ENCODE measurements at regions not wholly inside any gene's neighbourhood (a gene's known extent, or its start where the extent isn't known, plus 50 kb on each side); places are given as distances from the start of the nearest gene placed in this dataset.

- Histone ChIP-seq H3K9ac (ENCODE audit: low read length) (no peak overlapping the region), H3K4me3 (ENCODE audit: low read length) (no peak overlapping the region), H3K4me1 (ENCODE audit: low read length) (no peaks in the 10 kb centered on the region), H3F3A (ENCODE audit: insufficient read depth, low read length) (no peaks in the 10 kb centered on the region), H3K9me3 (replicated peaks; ENCODE audit: insufficient read depth, low read length) (no peaks in the 10 kb centered on the region), H3K9me2 (replicated peaks; ENCODE audit: insufficient read depth, low read length) (no peaks in the 10 kb centered on the region), H3K27ac (ENCODE audit: low read length) (no peak overlapping the region), H3K79me2 (ENCODE audit: low read length) (no peaks in the 10 kb centered on the region), H3K27me3 (replicated peaks; ENCODE audit: insufficient read depth, low read length) (no peaks in the 10 kb centered on the region), H3K36me3 (replicated peaks; ENCODE audit: insufficient read depth, low read length) (no peaks in the 10 kb centered on the region), H4K20me1 (ENCODE audit: insufficient read depth, low read length) (no peaks in the 10 kb centered on the region), H2AFZ (ENCODE audit: low read length) (no peak overlapping the region), H3K4me2 (ENCODE audit: low read depth, low read length) (no peak overlapping the region)
- TF ChIP-seq EZH2 (optimal IDR thresholded peaks at IDR 0.05; ENCODE audit: low read depth, low read length) (no peak), EZH2phosphoT487 (IDR thresholded peaks at IDR 0.05; ENCODE audit: low read length) (no peak), CTCF (IDR thresholded peaks at IDR 0.05; ENCODE audit: low read length) (no peak)
- no peak for DNase-seq
Measured at GRCh38 chr15:38733331-38733730, 168.7 kb upstream of the RASGRP1 start.

GRCh38 chr15:38740206-38740605 lies 175.6 kb upstream of the RASGRP1 start:
- no peak overlapping the region for H3K4me2 ChIP-seq (ENCODE audit: low read depth, low read length)
- H3K36me3 ChIP-seq (replicated peaks; ENCODE audit: insufficient read depth, low read length) = no peaks in the 10 kb centered on the region
- no peak for TF ChIP-seq EZH2 (optimal IDR thresholded peaks at IDR 0.05; ENCODE audit: low read depth, low read length)
- TF ChIP-seq EZH2phosphoT487 (IDR thresholded peaks at IDR 0.05; ENCODE audit: low read length) = no peak
- TF ChIP-seq CTCF (IDR thresholded peaks at IDR 0.05; ENCODE audit: low read length) = no peak
- no peak overlapping the region for H3K4me3 ChIP-seq (ENCODE audit: low read length)
- H3K9me2 ChIP-seq (replicated peaks; ENCODE audit: insufficient read depth, low read length) = no peaks in the 10 kb centered on the region
- H3K79me2 ChIP-seq (ENCODE audit: low read length) = no peaks in the 10 kb centered on the region
- H4K20me1 ChIP-seq (ENCODE audit: insufficient read depth, low read length) = no peaks in the 10 kb centered on the region
- no peak overlapping the region for H3K27ac ChIP-seq (ENCODE audit: low read length)
- H3K9me3 ChIP-seq (replicated peaks; ENCODE audit: insufficient read depth, low read length) = no peaks in the 10 kb centered on the region
- H3K27me3 ChIP-seq (replicated peaks; ENCODE audit: insufficient read depth, low read length) = no peaks in the 10 kb centered on the region
- no peak overlapping the region for H3K9ac ChIP-seq (ENCODE audit: low read length)
- no peaks in the 10 kb centered on the region for H3F3A ChIP-seq (ENCODE audit: insufficient read depth, low read length)
- DNase-seq = no peak
- no peaks in the 10 kb centered on the region for H3K4me1 ChIP-seq (ENCODE audit: low read length)
- H2AFZ ChIP-seq (ENCODE audit: low read length) = no peak overlapping the region

- no peak overlapping the region for H3K4me3 ChIP-seq (ENCODE audit: low read length)
Measured at GRCh38 chr15:38743147-38743546, 178.5 kb upstream of the RASGRP1 start.

More at GRCh38 chr15:38743147-38743546, 178.5 kb upstream of the RASGRP1 start:
- Histone ChIP-seq H3K36me3 (replicated peaks; ENCODE audit: insufficient read depth, low read length) (no peaks in the 10 kb centered on the region), H3K79me2 (ENCODE audit: low read length) (no peaks in the 10 kb centered on the region), H3K9ac (ENCODE audit: low read length) (no peak overlapping the region), H3K27me3 (replicated peaks; ENCODE audit: insufficient read depth, low read length) (no peaks in the 10 kb centered on the region), H2AFZ (ENCODE audit: low read length) (no peak overlapping the region), H4K20me1 (ENCODE audit: insufficient read depth, low read length) (no peaks in the 10 kb centered on the region), H3K27ac (ENCODE audit: low read length) (no peak overlapping the region), H3K9me2 (replicated peaks; ENCODE audit: insufficient read depth, low read length) (no peaks in the 10 kb centered on the region), H3K4me2 (ENCODE audit: low read depth, low read length) (no peak overlapping the region), H3K4me1 (ENCODE audit: low read length) (no peaks in the 10 kb centered on the region), H3F3A (ENCODE audit: insufficient read depth, low read length) (no peaks in the 10 kb centered on the region), H3K9me3 (replicated peaks; ENCODE audit: insufficient read depth, low read length) (no peaks in the 10 kb centered on the region)
- no peak for TF ChIP-seq EZH2 (optimal IDR thresholded peaks at IDR 0.05; ENCODE audit: low read depth, low read length)
- no peak for TF ChIP-seq CTCF (IDR thresholded peaks at IDR 0.05; ENCODE audit: low read length)
- TF ChIP-seq EZH2phosphoT487 (IDR thresholded peaks at IDR 0.05; ENCODE audit: low read length) = no peak
- no peak for DNase-seq

Data from MM.1S (cell line).